GM12891 (cell line): ENCODE measurements at regions not wholly inside any gene's neighbourhood (a gene's known extent, or its start where the extent isn't known, plus 50 kb on each side); places are given as distances from the start of the nearest gene placed in this dataset.
A peak's percentile ranks its signal among the peaks of the same experiment; 100 is the strongest.

Experiments used
- DNase-seq: peaks from one replicate; pipeline ENCODE4 v3.0.0; 2011; ENCODE audit warnings: low spot score; ENCODE audit not compliant: insufficient read length
- FAIRE-seq: peaks from 2 replicates; lab custom pipeline; 2011; peaks lifted over from hg19 to GRCh38; lab: Jason Lieb, UNC
- PAX5 ChIP-seq: IDR thresholded peaks from 2 replicates; pipeline ENCODE4 v1.6.1; 2011; ENCODE audit warnings: low read length, moderate library complexity, mild to moderate bottlenecking; ENCODE audit not compliant: insufficient read depth, severe bottlenecking
- POLR2A ChIP-seq: IDR thresholded peaks from 2 replicates; pipeline ENCODE4 v1.6.1; 2011; ENCODE audit warnings: low read depth, low read length, control low read depth
- POLR2AphosphoS5 ChIP-seq: IDR thresholded peaks from 2 replicates; pipeline ENCODE4 v1.6.1; 2011; ENCODE audit warnings: low read depth, low read length, control low read depth
- POU2F2 ChIP-seq: IDR thresholded peaks from 2 replicates; pipeline ENCODE4 v1.6.1; 2011; ENCODE audit warnings: low read depth, mild to moderate bottlenecking, control low read depth, low read length, moderate library complexity
- SPI1 ChIP-seq: IDR thresholded peaks from 2 replicates; pipeline ENCODE4 v1.6.1; 2011; ENCODE audit warnings: low read depth, low read length, control low read depth
- TAF1 ChIP-seq: IDR thresholded peaks from 2 replicates; pipeline ENCODE4 v1.6.1; 2011; ENCODE audit warnings: low read depth, low read length, control low read depth

DNA sequence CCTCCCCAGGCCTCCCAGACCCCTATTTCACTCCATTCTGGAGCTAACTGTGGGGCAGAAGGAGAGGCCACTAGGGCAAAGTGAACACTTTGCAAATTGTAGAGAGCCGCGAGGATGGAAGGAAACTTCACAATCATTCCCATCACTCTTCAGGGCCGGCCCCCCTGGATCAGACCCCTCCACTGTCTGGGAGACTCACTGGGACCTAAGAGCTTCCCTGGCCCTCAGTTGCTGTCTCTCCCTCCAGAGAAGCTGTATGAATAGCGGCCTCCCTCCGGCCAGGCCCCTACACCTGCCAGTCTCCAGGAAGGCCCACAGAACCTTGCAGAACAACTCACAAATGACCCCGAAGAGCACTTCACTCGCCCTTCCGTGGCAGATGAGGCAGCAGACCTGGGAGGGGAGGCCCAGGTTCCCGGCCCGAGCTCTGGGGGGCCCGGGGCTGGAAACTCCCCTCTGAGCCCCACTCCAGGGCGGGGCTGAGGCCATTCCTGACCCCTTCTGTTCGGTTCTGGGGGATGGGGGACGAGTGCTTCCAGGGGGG, 141.9 kb upstream of the IER5L start:
- FAIRE-seq (peak; percentile 54), DNase-seq (no peak)
- no peak for TF ChIP-seq POLR2AphosphoS5
- TF ChIP-seq TAF1, result no peak
- no peak for TF ChIP-seq POLR2A
- no peak for TF ChIP-seq PAX5
- no peak for TF ChIP-seq POU2F2
- no peak for TF ChIP-seq SPI1

DNA sequence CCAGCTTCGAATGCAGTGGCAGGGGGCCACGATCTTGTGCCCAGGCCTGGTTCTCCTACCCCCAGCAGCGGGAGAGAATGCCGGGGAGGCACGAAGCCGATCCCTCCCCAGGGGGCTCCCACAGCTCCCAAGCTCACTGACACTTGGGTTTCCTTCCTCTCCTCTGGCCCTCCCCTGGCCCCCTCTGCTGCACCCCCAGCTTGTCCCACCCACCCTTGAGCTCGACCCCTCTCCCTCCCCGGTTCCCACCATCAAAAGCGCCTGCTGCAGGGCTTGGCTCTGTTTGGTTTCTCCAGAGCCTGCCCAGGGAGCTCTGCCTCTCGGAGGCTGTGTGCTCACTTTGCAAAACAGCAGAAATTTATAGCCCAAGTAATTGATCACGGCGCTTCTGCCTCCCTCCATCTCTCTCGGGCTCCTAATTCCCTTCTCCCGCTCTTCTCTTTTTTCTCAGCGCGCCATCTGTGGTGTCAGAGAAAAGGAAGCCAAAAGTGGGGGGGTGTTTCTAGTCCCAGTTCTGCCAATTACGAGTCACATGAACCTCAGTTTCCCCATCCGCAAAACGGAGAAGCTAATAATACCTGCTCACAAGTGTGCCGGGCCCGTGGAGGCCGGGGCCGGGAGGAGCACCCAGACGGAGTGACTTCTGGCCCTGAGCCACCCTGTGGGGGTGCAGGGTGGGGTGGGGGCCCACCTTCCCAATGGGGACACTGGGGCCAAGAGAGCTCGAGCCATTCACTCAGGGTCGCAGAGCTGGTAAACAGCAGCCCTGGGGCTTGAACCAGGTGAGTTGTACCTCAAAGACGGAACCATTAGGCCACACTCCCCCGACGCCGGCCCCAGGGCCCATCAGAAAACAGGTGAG, 141.2 kb upstream of the IER5L start:
- no peak for FAIRE-seq
- no peak for TF ChIP-seq POU2F2
- TF ChIP-seq PAX5, result no peak
- no peak for TF ChIP-seq SPI1
- no peak for DNase-seq

DNA sequence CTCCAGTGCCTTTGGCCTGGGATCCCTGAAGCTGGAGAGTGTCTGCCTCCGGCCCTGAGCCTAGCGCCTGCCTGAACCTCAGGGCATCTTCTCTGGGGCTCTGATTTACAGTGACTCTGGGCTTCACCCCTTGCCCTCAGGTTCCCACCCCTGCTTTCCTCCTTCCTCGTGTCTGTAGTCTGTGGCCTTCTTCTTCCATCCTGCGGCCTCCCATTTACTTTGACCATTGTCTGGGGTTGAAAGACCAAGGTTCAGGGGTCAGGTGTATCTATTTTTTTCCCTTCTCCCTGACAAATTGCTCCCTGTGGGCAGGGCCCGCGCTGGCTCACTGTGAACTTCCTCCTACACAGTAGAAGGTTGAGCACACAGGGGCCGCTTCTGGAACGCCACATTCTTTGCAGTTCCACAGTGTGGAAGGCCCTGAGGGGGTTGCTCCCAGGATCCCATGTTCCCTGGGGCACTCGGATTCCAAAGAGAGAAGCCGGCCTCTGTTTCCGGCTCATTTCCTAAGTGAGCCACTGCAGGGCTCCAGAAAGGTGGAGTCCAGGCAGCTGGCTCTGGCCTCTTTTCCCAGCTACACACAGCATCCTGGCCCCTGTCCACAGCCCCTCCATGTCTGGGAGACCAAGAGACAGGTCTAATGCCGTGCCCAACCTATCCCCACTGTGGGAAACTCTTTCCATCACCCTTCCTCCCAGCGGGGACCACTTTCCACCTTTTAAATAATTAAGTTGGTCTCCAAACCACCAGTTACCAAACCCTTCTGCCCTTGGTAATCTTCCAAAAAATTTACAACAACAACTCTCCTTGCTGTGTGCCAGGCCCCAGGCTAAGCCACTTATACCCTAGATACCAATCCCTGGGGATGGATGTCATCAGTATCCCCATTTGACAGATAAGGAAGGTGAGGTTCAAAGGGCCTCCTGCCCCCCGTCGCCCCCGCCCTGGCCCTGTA, 140.3 kb upstream of the IER5L start:
- no peak for DNase-seq
- FAIRE-seq, result no peak
- no peak for TF ChIP-seq POLR2A
- no peak for TF ChIP-seq POU2F2
- TF ChIP-seq SPI1, result no peak
- TF ChIP-seq POLR2AphosphoS5, result no peak
- no peak for TF ChIP-seq PAX5
- TF ChIP-seq TAF1, result no peak

- no peak for DNase-seq
- peak; percentile 89 for FAIRE-seq
- TF ChIP-seq SPI1 (no peak), POLR2A (no peak), TAF1 (no peak), POU2F2 (no peak), POLR2AphosphoS5 (no peak), PAX5 (no peak)
These were observed 139.3 kb upstream of the IER5L start for GRCh38 chr9:129317179-129318011.

DNA sequence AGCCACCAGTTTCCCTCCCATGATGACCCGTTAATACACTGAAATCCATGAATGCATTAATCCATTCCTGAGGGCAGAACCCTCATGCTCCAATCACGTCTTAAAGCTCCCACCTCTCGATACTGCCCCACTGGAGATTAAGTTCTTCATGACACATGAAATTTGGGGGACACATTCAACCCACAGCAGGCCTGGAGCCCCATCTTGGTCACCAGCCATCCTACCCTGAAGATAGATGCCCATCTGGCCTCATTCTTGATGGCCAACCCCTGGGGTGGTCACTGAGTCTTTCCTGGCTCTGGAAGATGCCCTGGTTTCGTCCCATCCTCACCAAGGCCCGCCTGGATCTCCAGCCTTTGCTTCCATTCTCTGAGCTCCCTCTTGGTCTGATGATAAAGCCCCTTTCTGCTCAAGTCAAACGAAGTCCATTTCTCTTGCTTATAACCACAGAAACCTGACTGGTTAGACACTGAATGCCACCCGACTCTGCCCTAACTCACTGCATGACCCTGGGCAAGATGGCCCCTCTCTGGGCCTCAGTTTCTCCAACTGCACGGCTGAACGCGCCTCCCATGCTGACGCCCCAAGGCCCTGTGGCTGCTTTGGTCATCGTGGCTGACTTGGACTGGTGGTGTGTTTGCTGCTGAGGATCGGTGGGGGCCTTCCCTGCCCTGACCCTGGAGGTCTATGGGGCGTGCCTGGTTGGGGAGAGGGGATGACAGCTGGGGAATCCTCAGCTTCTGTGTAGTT, 138.4 kb upstream of the IER5L start:
- FAIRE-seq, result no peak
- TF ChIP-seq POLR2A (no peak), PAX5 (no peak), POU2F2 (no peak), TAF1 (no peak), POLR2AphosphoS5 (no peak), SPI1 (no peak)
- DNase-seq, result no peak

DNA sequence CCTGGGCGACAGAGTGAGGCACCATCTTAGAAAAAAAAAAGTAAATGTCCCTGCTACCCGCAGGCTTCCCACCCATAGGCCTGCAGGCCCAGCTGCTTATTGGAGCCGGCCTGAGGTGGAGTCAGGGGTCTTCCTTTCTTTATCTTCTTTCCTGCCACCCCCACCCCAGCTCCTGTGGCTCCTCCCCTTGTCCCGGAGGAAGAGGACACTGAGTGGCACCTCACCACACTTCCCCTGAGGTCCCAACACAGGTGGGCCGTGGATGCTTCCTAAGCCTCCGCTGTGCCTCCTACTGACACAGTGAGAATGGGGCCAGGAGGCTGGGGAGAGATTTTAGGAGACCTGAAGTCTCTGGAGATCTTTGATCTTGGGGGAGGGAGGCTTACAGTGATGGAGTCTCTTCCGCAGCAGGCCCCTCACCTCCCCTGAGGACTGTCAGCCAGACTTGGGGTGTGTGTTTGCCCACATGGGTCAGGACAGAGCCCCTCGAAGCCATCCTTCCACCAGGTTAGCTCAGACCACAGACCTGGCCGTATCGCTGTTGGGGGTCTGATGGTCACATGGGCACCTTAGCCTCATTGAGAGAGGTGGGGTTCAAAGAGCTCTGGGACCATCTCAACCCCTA, 135.4 kb upstream of the IER5L start:
- no peak for DNase-seq

DNA sequence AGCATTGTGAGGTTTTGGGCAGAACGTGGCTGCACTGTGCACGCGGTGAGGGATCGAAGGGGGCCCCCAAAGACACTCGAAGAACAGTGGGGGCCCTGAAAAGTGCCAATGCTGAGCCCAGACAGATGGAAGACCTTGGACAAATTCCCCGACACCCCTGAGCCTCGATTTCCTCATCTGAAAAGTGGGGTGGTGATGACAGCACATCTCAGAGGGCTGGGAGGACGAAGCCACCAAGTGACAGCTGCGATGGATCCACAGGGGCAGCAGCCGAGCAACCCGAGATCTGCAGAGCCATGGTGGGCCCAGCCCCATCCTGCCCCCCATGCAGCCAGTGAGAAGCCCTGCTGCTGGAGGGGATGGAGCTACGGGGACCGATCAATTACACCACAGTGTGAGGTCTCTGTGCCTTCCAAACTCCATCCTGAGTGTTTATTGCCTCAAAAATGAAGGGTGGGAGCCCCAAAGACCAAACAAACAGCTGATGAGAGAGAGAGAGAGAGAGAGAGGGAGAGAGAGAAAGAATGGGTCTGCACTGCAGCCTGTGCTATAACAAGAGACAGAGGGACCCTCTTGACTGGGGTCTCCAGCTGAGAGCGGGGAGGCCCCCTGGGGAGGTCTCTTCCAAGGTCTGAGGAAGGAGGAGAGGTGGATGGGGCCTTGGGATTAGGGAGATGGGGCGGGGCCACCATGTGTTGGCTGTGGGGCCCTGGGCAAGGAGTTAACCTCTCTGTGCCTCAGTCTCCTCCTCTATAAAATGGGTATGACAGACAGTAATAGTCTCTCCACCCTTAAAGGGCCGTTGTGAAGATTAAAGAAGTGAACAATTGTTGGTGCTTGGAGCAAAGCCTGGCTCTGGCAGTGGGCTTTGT, 134.4 kb upstream of the IER5L start:
- no peak for DNase-seq
- FAIRE-seq, result no peak
- no peak for TF ChIP-seq SPI1
- no peak for TF ChIP-seq POU2F2
- TF ChIP-seq POLR2AphosphoS5, result no peak
- no peak for TF ChIP-seq PAX5
- no peak for TF ChIP-seq TAF1

More for the DNA sequence above, 135.4 kb upstream of the IER5L start:
- FAIRE-seq, result no peak
- TF ChIP-seq POLR2A (no peak), PAX5 (no peak), SPI1 (no peak), POU2F2 (no peak), POLR2AphosphoS5 (no peak), TAF1 (no peak)
